ENCODE measurements at regions not wholly inside any gene's neighbourhood (a gene's known extent, or its start where the extent isn't known, plus 50 kb on each side); places are given as distances from the start of the nearest gene placed in this dataset.

DNA sequence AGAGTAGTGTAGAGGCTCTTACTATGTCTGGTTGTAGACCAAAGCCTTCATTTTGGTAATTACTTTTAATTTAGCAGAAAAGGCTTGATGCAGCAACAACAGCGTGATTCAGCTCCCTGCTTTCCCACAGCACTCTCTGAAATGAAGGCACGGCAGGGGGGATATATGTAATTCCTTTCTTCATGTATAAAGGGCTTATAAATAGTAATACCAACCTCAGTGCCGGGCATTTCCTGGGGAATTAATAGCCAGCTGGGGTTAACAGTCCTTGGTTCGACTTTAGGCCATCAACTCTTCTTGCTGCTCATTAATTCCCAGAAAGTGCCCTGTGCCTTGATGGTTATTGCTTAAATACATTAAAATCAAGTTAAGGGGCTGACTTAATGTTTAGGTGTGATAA, 669.0 kb downstream of the ZNF674 start:
- no peak overlapping the region for H3K4me3 Mint-ChIP-seq

More for the DNA sequence above, 669.0 kb downstream of the ZNF674 start:
- no peak for DNase-seq
- Histone ChIP-seq H3K9me3 (ENCODE audit: control insufficient read depth, low read depth, low read length) (no peaks in the 10 kb centered on the region), H3K27ac (ENCODE audit: insufficient read length, low read depth, low read length) (no peak overlapping the region), H3K79me1 (ENCODE audit: insufficient read depth, low read depth, low read length, poor library complexity, severe bottlenecking) (no peaks in the 10 kb centered on the region), H3K4me2 (ENCODE audit: insufficient read depth, insufficient read length, low read length) (no peak overlapping the region), H3K14ac (ENCODE audit: insufficient read depth, low read length) (no peak overlapping the region), H3K79me2 (ENCODE audit: insufficient read depth, low read length) (no peaks in the 10 kb centered on the region), H3K9ac (ENCODE audit: extremely low read depth, insufficient read length, low read length) (no peak overlapping the region), H3K27me3 (ENCODE audit: insufficient read depth, low read length) (no peaks in the 10 kb centered on the region), H2BK120ac (ENCODE audit: low read depth, low read length, poor library complexity, severe bottlenecking) (no peak overlapping the region), H4K20me1 (ENCODE audit: control insufficient read depth, insufficient read depth, insufficient read length) (no peaks in the 10 kb centered on the region), H2BK5ac (ENCODE audit: insufficient read length, low read length) (no peak overlapping the region), H3K4me1 (ENCODE audit: insufficient read depth, low read length) (peaks cover 3% of the 10 kb centered on the region; the same call in 1 of the 2 replicates), H3K23ac (ENCODE audit: insufficient read length, low read depth, low read length) (no peak overlapping the region), H2BK12ac (ENCODE audit: insufficient read length, low read depth, low read length) (no peak overlapping the region), H2AK5ac (ENCODE audit: insufficient read length, low read length) (no peak overlapping the region), H4K91ac (ENCODE audit: insufficient read length, low read depth, low read length) (no peak overlapping the region), H3K23me2 (ENCODE audit: insufficient read length, low read depth, low read length, poor library complexity, severe bottlenecking) (no peaks in the 10 kb centered on the region), H2AFZ (ENCODE audit: low read length) (no peak overlapping the region), H4K8ac (replicated peaks; ENCODE audit: insufficient read length, low read depth, low read length) (no peak overlapping the region), H3K56ac (ENCODE audit: insufficient read length, low read depth, low read length) (no peak overlapping the region), H3T11ph (ENCODE audit: low read length) (no peak overlapping the region), H4K5ac (ENCODE audit: insufficient read length, low read depth, low read length) (no peak overlapping the region), H2BK15ac (ENCODE audit: low read depth, low read length) (no peak overlapping the region), H3K4ac (ENCODE audit: low read depth, low read length) (no peak overlapping the region), H3K18ac (ENCODE audit: insufficient read length, low read depth, low read length) (no peak overlapping the region), H2BK20ac (ENCODE audit: low read depth, low read length, poor library complexity, severe bottlenecking) (no peak overlapping the region)
- TF ChIP-seq, protein P1, sequence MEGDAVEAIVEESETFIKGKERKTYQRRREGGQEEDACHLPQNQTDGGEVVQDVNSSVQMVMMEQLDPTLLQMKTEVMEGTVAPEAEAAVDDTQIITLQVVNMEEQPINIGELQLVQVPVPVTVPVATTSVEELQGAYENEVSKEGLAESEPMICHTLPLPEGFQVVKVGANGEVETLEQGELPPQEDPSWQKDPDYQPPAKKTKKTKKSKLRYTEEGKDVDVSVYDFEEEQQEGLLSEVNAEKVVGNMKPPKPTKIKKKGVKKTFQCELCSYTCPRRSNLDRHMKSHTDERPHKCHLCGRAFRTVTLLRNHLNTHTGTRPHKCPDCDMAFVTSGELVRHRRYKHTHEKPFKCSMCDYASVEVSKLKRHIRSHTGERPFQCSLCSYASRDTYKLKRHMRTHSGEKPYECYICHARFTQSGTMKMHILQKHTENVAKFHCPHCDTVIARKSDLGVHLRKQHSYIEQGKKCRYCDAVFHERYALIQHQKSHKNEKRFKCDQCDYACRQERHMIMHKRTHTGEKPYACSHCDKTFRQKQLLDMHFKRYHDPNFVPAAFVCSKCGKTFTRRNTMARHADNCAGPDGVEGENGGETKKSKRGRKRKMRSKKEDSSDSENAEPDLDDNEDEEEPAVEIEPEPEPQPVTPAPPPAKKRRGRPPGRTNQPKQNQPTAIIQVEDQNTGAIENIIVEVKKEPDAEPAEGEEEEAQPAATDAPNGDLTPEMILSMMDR (conservative IDR thresholded peaks at IDR 0.05): no peak
- peaks cover 60 to 72% of the 10 kb centered on the region in 2 experiments for H3K9me3 Mint-ChIP-seq
- no peaks in the 10 kb centered on the region for H3K27me3 Mint-ChIP-seq (ENCODE audit: low read depth)
- H3K36me3 Mint-ChIP-seq (ENCODE audit: insufficient read depth in 1 of 3, low read depth in 3 of 3): peaks cover 0 to 2% (median 0%) of the 10 kb centered on the region in 3 experiments; a peak in 3 of 7 replicates
- no CpG with 5 or more reads among the region's 4 CpGs for WGBS (ENCODE audit: extremely low coverage, insufficient read length, low lambda C conversion rate)
- peaks cover 15 to 19% of the 10 kb centered on the region in 2 experiments for H3K4me1 Mint-ChIP-seq
- H3K27ac Mint-ChIP-seq: no peak overlapping the region
